IPS DF 6.9 (cell line): ENCODE measurements at regions not wholly inside any gene's neighbourhood (a gene's known extent, or its start where the extent isn't known, plus 50 kb on each side); places are given as distances from the start of the nearest gene placed in this dataset.
"Not testable (repeated sequence)": the region's sequence is repeated elsewhere in the genome, so short reads cannot be mapped to it uniquely, and the experiment has no call there.

ENCODE experiments used
- DNase-seq: peaks from one replicate; pipeline ENCODE4 v3.0.0-alpha.2; 2013; ENCODE audit warnings: low read depth, low spot score
- H3K27ac ChIP-seq: one replicate; pipeline ENCODE4 v1.5.1; 2013; ENCODE audit warnings: low read length, control low read depth
- H3K27me3 ChIP-seq: 2 replicates; pipeline ENCODE4 v1.6.1; 2013; ENCODE audit warnings: mild to moderate bottlenecking, low read length; ENCODE audit not compliant: control insufficient read depth, insufficient read depth
- H3K36me3 ChIP-seq: 2 replicates; pipeline ENCODE4 v1.6.1; 2013; ENCODE audit warnings: low read length; ENCODE audit not compliant: control insufficient read depth, insufficient read depth
- H3K4me1 ChIP-seq: 2 replicates; pipeline ENCODE4 v1.6.1; 2013; ENCODE audit warnings: low read length; ENCODE audit not compliant: control insufficient read depth, insufficient read depth
- H3K4me3 ChIP-seq: 2 replicates; pipeline ENCODE4 v1.5.1; 2013; ENCODE audit warnings: mild to moderate bottlenecking, low read length
- H3K9me3 ChIP-seq: 2 replicates; pipeline ENCODE4 v1.6.1; 2013; ENCODE audit warnings: low read length, inconsistent platforms; ENCODE audit not compliant: control insufficient read depth, insufficient read depth
- WGBS: extraction: QIAGEN DNeasy Blood & Tissue Kit; methylation state at CpG from one replicate; pipeline ENCODE4 v1.1.7; 2013; ENCODE audit warnings: mixed read lengths, missing lambda C conversion rate; ENCODE audit not compliant: insufficient read length, insufficient coverage; 5-methylcytosine and 5-hydroxymethylcytosine counted together

- Histone ChIP-seq H3K9me3 (no peaks in the 10 kb centered on the region), H3K27me3 (no peaks in the 10 kb centered on the region), H3K4me1 (no peaks in the 10 kb centered on the region), H3K4me3 (no peak overlapping the region), H3K27ac (no peak overlapping the region), H3K36me3 (no peaks in the 10 kb centered on the region)
- 100% methylated on average over 1 of the region's 1 CpG for WGBS
- no peak for DNase-seq
Measured at GRCh38 chr1:105243969-105244368, 1494.3 kb downstream of the AMY1C start.

- Histone ChIP-seq H3K4me1 (no peaks in the 10 kb centered on the region), H3K27me3 (no peaks in the 10 kb centered on the region), H3K9me3 (no peaks in the 10 kb centered on the region), H3K4me3 (no peak overlapping the region), H3K36me3 (no peaks in the 10 kb centered on the region), H3K27ac (no peak overlapping the region)
- no CpG with 5 or more reads among the region's 1 CpG for WGBS
- DNase-seq = no peak
Measured at GRCh38 chr1:105254906-105255305, 1505.2 kb downstream of the AMY1C start.

- H3K9me3 ChIP-seq = no peaks in the 10 kb centered on the region
- no peak for DNase-seq
- H3K36me3 ChIP-seq = no peaks in the 10 kb centered on the region
- no peak overlapping the region for H3K4me3 ChIP-seq
- no peaks in the 10 kb centered on the region for H3K4me1 ChIP-seq
- no peaks in the 10 kb centered on the region for H3K27me3 ChIP-seq
- no CpG with 5 or more reads among the region's 7 CpGs for WGBS
- no peak overlapping the region for H3K27ac ChIP-seq
Measured at GRCh38 chr1:105260001-105260400, 1510.3 kb downstream of the AMY1C start.

GRCh38 chr1:105270966-105271365, 1521.3 kb downstream of the AMY1C start:
- H3K27me3 ChIP-seq = no peaks in the 10 kb centered on the region
- no CpG with 5 or more reads among the region's 2 CpGs for WGBS
- no peak overlapping the region for H3K4me3 ChIP-seq
- no peaks in the 10 kb centered on the region for H3K4me1 ChIP-seq
- H3K36me3 ChIP-seq = no peaks in the 10 kb centered on the region
- no peak overlapping the region for H3K27ac ChIP-seq
- H3K9me3 ChIP-seq = no peaks in the 10 kb centered on the region
- DNase-seq = no peak

GRCh38 chr1:105272376-105272775, 1522.7 kb downstream of the AMY1C start:
- not testable (repeated sequence) for H3K36me3 ChIP-seq, DNase-seq, H3K9me3 ChIP-seq, H3K4me1 ChIP-seq, H3K27ac ChIP-seq, H3K27me3 ChIP-seq, H3K4me3 ChIP-seq
- no CpG with 5 or more reads among the region's 8 CpGs for WGBS

- Histone ChIP-seq H3K9me3 (no peaks in the 10 kb centered on the region), H3K4me1 (no peaks in the 10 kb centered on the region), H3K27ac (no peak overlapping the region), H3K27me3 (no peaks in the 10 kb centered on the region), H3K36me3 (no peaks in the 10 kb centered on the region), H3K4me3 (no peak overlapping the region)
- DNase-seq = no peak
- no CpG with 5 or more reads among the region's 2 CpGs for WGBS
Measured at GRCh38 chr1:105294838-105295237, 1545.1 kb downstream of the AMY1C start.

- no peak overlapping the region for H3K27ac ChIP-seq
- no peaks in the 10 kb centered on the region for H3K36me3 ChIP-seq
- no peaks in the 10 kb centered on the region for H3K9me3 ChIP-seq
- no peak overlapping the region for H3K4me3 ChIP-seq
- DNase-seq = no peak
- WGBS = no CpG with 5 or more reads among the region's 1 CpG
- no peaks in the 10 kb centered on the region for H3K27me3 ChIP-seq
- H3K4me1 ChIP-seq = no peaks in the 10 kb centered on the region
Measured at GRCh38 chr1:105310063-105310462, 1560.4 kb downstream of the AMY1C start.

GRCh38 chr1:105317976-105318375, 1568.3 kb downstream of the AMY1C start:
- no peak for DNase-seq
- WGBS = no CpG with 5 or more reads among the region's 3 CpGs

GRCh38 chr1:105326886-105327285, 1577.2 kb downstream of the AMY1C start:
- no peaks in the 10 kb centered on the region for H3K36me3 ChIP-seq
- no CpG with 5 or more reads among the region's 1 CpG for WGBS
- no peaks in the 10 kb centered on the region for H3K4me1 ChIP-seq
- H3K4me3 ChIP-seq = no peak overlapping the region
- H3K9me3 ChIP-seq = no peaks in the 10 kb centered on the region
- DNase-seq = no peak
- no peaks in the 10 kb centered on the region for H3K27me3 ChIP-seq
- H3K27ac ChIP-seq = no peak overlapping the region

More at GRCh38 chr1:105317976-105318375, 1568.3 kb downstream of the AMY1C start:
- Histone ChIP-seq H3K27me3 (no peaks in the 10 kb centered on the region), H3K36me3 (no peaks in the 10 kb centered on the region), H3K9me3 (no peaks in the 10 kb centered on the region), H3K4me3 (no peak overlapping the region), H3K27ac (no peak overlapping the region), H3K4me1 (no peaks in the 10 kb centered on the region)

- no peaks in the 10 kb centered on the region for H3K9me3 ChIP-seq
- no peaks in the 10 kb centered on the region for H3K36me3 ChIP-seq
- DNase-seq = no peak
- no peaks in the 10 kb centered on the region for H3K27me3 ChIP-seq
- H3K27ac ChIP-seq = no peak overlapping the region
- H3K4me1 ChIP-seq = no peaks in the 10 kb centered on the region
- no peak overlapping the region for H3K4me3 ChIP-seq
Measured at GRCh38 chr1:105337420-105337819, 1587.7 kb downstream of the AMY1C start.

GRCh38 chr1:105343317-105343716, 1593.6 kb downstream of the AMY1C start:
- Histone ChIP-seq H3K27ac (no peak overlapping the region), H3K36me3 (no peaks in the 10 kb centered on the region), H3K9me3 (no peaks in the 10 kb centered on the region), H3K27me3 (no peaks in the 10 kb centered on the region), H3K4me3 (no peak overlapping the region), H3K4me1 (no peaks in the 10 kb centered on the region)
- 100% methylated on average over 1 of the region's 2 CpGs for WGBS
- DNase-seq = no peak
